ENCODE measurements at regions not wholly inside any gene's neighbourhood (a gene's known extent, or its start where the extent isn't known, plus 50 kb on each side); places are given as distances from the start of the nearest gene placed in this dataset.

GRCh38 chr6:45773906-45774305 is 241.8 kb downstream of the CLIC5 start:
- no peak for TF ChIP-seq POLR2A (IDR thresholded peaks at IDR 0.05)
- no peak for TF ChIP-seq EP300 (IDR thresholded peaks at IDR 0.05)
- TF ChIP-seq, protein P1, sequence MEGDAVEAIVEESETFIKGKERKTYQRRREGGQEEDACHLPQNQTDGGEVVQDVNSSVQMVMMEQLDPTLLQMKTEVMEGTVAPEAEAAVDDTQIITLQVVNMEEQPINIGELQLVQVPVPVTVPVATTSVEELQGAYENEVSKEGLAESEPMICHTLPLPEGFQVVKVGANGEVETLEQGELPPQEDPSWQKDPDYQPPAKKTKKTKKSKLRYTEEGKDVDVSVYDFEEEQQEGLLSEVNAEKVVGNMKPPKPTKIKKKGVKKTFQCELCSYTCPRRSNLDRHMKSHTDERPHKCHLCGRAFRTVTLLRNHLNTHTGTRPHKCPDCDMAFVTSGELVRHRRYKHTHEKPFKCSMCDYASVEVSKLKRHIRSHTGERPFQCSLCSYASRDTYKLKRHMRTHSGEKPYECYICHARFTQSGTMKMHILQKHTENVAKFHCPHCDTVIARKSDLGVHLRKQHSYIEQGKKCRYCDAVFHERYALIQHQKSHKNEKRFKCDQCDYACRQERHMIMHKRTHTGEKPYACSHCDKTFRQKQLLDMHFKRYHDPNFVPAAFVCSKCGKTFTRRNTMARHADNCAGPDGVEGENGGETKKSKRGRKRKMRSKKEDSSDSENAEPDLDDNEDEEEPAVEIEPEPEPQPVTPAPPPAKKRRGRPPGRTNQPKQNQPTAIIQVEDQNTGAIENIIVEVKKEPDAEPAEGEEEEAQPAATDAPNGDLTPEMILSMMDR (IDR thresholded peaks at IDR 0.05) = no peak
- Histone ChIP-seq H3K27me3 (no peaks in the 10 kb centered on the region), H3K9me3 (no peaks in the 10 kb centered on the region), H3K36me3 (no peaks in the 10 kb centered on the region), H3K27ac (no peak overlapping the region), H3K4me3 (no peak overlapping the region), H3K4me1 (ENCODE audit: insufficient read depth) (no peaks in the 10 kb centered on the region)
- 93 to 95% (median 93%) methylated on average over 3 of the region's 3 CpGs for WGBS, 3 donors
- DNase-seq = no peak
- intact Hi-C loops (cut with DNase I) = no loop called here

- intact Hi-C loops (cut with DNase I) = no loop called here
- TF ChIP-seq, protein P1 (IDR thresholded peaks at IDR 0.05) = no peak
- no peak for TF ChIP-seq POLR2A (IDR thresholded peaks at IDR 0.05)
- TF ChIP-seq EP300 (IDR thresholded peaks at IDR 0.05) = no peak
Observed at GRCh38 chr6:45772886-45773495, 242.7 kb downstream of the CLIC5 start.

GRCh38 chr6:45772051-45772450 is 243.6 kb downstream of the CLIC5 start:
- 84 to 87% (median 85%) methylated on average over 4 of the region's 4 CpGs for WGBS, 3 donors
- intact Hi-C loops (cut with DNase I) = no loop called here
- DNase-seq = no peak
- H3K4me3 ChIP-seq = no peak overlapping the region
- H3K27me3 ChIP-seq = no peaks in the 10 kb centered on the region
- no peak for TF ChIP-seq POLR2A (IDR thresholded peaks at IDR 0.05)
- no peak for TF ChIP-seq EP300 (IDR thresholded peaks at IDR 0.05)
- TF ChIP-seq, protein P1 (IDR thresholded peaks at IDR 0.05) = no peak
- H3K9me3 ChIP-seq = no peaks in the 10 kb centered on the region
- no peaks in the 10 kb centered on the region for H3K4me1 ChIP-seq (ENCODE audit: insufficient read depth)
- H3K36me3 ChIP-seq = no peaks in the 10 kb centered on the region
- H3K27ac ChIP-seq = no peak overlapping the region

More at GRCh38 chr6:45772886-45773495, 242.7 kb downstream of the CLIC5 start:
- Histone ChIP-seq H3K4me1 (ENCODE audit: insufficient read depth) (no peaks in the 10 kb centered on the region), H3K27me3 (no peaks in the 10 kb centered on the region), H3K9me3 (no peaks in the 10 kb centered on the region), H3K36me3 (no peaks in the 10 kb centered on the region), H3K27ac (no peak overlapping the region), H3K4me3 (no peak overlapping the region)
- DNase-seq = no peak
- WGBS, 3 donors = 61 to 71% (median 64%) methylated on average over 6 of the region's 6 CpGs

- no peaks in the 10 kb centered on the region for H3K36me3 ChIP-seq
- intact Hi-C loops (cut with DNase I) = no loop called here
- H3K4me3 ChIP-seq = no peak overlapping the region
- no peaks in the 10 kb centered on the region for H3K9me3 ChIP-seq
- no peak overlapping the region for H3K27ac ChIP-seq
- no peak for DNase-seq
- no peaks in the 10 kb centered on the region for H3K4me1 ChIP-seq (ENCODE audit: insufficient read depth)
- H3K27me3 ChIP-seq = no peaks in the 10 kb centered on the region
- TF ChIP-seq POLR2A (IDR thresholded peaks at IDR 0.05) = no peak
- TF ChIP-seq, protein P1 (IDR thresholded peaks at IDR 0.05) = no peak
- TF ChIP-seq EP300 (IDR thresholded peaks at IDR 0.05) = no peak
Observed at GRCh38 chr6:45763281-45763680, 252.4 kb downstream of the CLIC5 start.

All from ovary (tissue), 7 donors.